RCC 7860 (cell line): ENCODE measurements at regions not wholly inside any gene's neighbourhood (a gene's known extent, or its start where the extent isn't known, plus 50 kb on each side); places are given as distances from the start of the nearest gene placed in this dataset.

Source experiments
- DNase-seq: peaks from one replicate; pipeline ENCODE4 v3.0.0-alpha.2; 2015; ENCODE audit warnings: low spot score
- FAIRE-seq: peaks from 2 replicates; lab custom pipeline; 2012; peaks lifted over from hg19 to GRCh38; lab: Jason Lieb, UNC

GRCh38 chr4:112979881-112980421, 69.5 kb upstream of the ANK2 start:
- no peak for FAIRE-seq
- no peak for DNase-seq

DNA sequence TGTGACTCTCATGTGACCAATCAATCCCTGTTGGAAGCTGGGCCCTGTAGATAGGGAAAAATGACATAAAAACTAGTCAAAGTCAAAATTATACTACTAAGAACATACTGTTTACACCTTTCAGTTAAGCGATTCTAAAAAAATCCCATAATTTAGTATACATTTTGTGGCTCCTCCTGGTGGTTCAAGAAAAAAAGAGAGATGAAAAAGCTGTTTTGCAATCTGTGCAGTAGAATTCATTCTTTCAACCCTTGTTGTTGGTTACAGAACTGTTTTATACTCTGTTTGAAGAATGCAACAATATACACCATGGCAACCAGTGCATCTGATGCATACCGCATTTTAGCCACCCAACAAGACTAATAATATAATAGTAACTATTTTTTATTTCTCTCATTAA, 66.8 kb upstream of the ANK2 start:
- FAIRE-seq = no peak

DNA sequence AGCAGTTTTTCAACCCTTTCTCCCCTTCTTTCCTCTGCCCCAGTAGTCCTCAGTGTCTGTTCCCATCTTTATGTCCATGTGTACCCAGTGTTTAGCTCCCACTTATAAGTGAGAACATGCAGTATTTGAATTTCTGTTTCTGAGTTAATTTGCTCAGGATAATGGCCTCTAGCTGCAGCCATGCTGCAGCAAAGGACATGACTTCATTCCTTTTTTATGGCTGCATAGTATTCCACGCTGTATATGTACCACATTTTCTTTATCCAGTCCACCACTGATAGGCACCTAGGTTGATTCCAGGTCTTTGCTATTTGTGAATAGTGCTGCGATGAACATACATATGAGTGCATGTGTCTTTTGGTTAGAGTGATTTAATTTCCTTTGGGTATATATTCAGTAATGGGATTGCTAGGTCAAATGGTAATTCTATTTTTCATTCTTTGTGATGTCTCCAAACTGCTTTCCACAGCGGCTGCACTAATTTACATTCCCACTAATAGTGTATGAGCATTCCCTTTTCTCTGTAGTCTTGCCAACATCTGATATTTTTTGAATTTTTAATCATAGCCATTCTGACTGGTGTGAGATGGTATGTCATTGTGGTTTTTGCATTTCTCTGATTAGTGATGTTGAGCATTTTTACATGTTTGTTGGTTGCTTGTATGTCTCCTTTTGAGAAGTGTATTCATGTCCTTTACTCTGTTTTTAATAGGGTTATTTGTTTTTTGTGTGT, 54.6 kb upstream of the ANK2 start:
- no peak for FAIRE-seq
- no peak for DNase-seq

More for the DNA sequence above, 66.8 kb upstream of the ANK2 start:
- no peak for DNase-seq
